ENCODE measurements at regions not wholly inside any gene's neighbourhood (a gene's known extent, or its start where the extent isn't known, plus 50 kb on each side); places are given as distances from the start of the nearest gene placed in this dataset.

- H3K4me3 Mint-ChIP-seq, result no peak overlapping the region
Measured at GRCh38 chr15:35724626-35725025, 178.7 kb upstream of the DPH6 start.

GRCh38 chr15:35725353-35725752 lies 179.4 kb upstream of the DPH6 start:
- Histone ChIP-seq H3K4me2 (replicated peaks; ENCODE audit: low read depth, low read length, poor library complexity, severe bottlenecking) (no peak overlapping the region), H4K20me1 (ENCODE audit: control insufficient read depth, insufficient read depth, low read length, poor library complexity, severe bottlenecking) (no peaks in the 10 kb centered on the region), H2AFZ (ENCODE audit: insufficient read depth, low read depth, low read length, poor library complexity, severe bottlenecking) (no peak overlapping the region), H3K9me3 (ENCODE audit: control extremely low read depth in 1 of 3, control insufficient read depth in 2 of 3, insufficient read depth in 1 of 3, low read length in 2 of 3) (no peaks in the 10 kb centered on the region), H3K36me3 (replicated peaks in 1 of 2; ENCODE audit: control extremely low read depth in 1 of 2, control insufficient read depth in 1 of 2, extremely low read depth in 1 of 2, insufficient read depth in 2 of 2, low read length in 1 of 2) (no peaks in the 10 kb centered on the region), H3K9ac (ENCODE audit: low read length) (no peak overlapping the region), H3K27ac (ENCODE audit: low read length in 2 of 2) (no peak overlapping the region), H3K27me3 (replicated peaks in 1 of 4; ENCODE audit: control extremely low read depth in 1 of 4, control insufficient read depth in 3 of 4, insufficient read depth in 4 of 4, low read length in 3 of 4) (no peaks in the 10 kb centered on the region), H3K4me3 (ENCODE audit: control extremely low read depth in 1 of 5, extremely low read depth in 1 of 5, insufficient read depth in 1 of 5, low read depth in 2 of 5, low read length in 4 of 5) (no peak overlapping the region), H3K4me1 (ENCODE audit: control insufficient read depth in 2 of 2, insufficient read depth in 2 of 2, low read length in 2 of 2) (no peaks in the 10 kb centered on the region), H3K79me2 (ENCODE audit: control insufficient read depth, insufficient read depth, low read length) (no peaks in the 10 kb centered on the region)
- H3K27me3 Mint-ChIP-seq, result no peaks in the 10 kb centered on the region
- intact Hi-C loops (cut with micrococcal nuclease), result no loop called here
- no peaks in the 10 kb centered on the region for H3K4me1 Mint-ChIP-seq
- ChIA-PET CTCF (no interaction called here), POLR2A (no interaction called here)
- WGBS (ENCODE audit: insufficient coverage), result no CpG with 5 or more reads among the region's 3 CpGs
- DNase-seq (no peak), ATAC-seq (ENCODE audit: low read depth) (no peak)
- H3K4me3 Mint-ChIP-seq, result no peak overlapping the region
- no peaks in the 10 kb centered on the region for H3K9me3 Mint-ChIP-seq (ENCODE audit: insufficient read depth)
- no peak for TF ChIP-seq CTCF (IDR thresholded peaks at IDR 0.05)
- TF ChIP-seq EZH2 (IDR thresholded peaks at IDR 0.05; ENCODE audit: borderline replicate concordance, insufficient read depth, low read depth, low read length, poor library complexity, severe bottlenecking), result no peak
- H3K27ac Mint-ChIP-seq, result no peak overlapping the region

More at GRCh38 chr15:35724626-35725025, 178.7 kb upstream of the DPH6 start:
- no peaks in the 10 kb centered on the region for H3K9me3 ChIP-seq (ENCODE audit: control extremely low read depth in 1 of 3, control insufficient read depth in 2 of 3, insufficient read depth in 1 of 3, low read length in 2 of 3)
- intact Hi-C loops (cut with micrococcal nuclease), result no loop called here
- Mint-ChIP-seq H3K27me3 (no peaks in the 10 kb centered on the region), H3K27ac (no peak overlapping the region), H3K4me1 (no peaks in the 10 kb centered on the region), H3K9me3 (ENCODE audit: insufficient read depth) (no peaks in the 10 kb centered on the region)
- ATAC-seq (ENCODE audit: low read depth) (no peak), DNase-seq (no peak)
- H3K4me1 ChIP-seq (ENCODE audit: control insufficient read depth in 2 of 2, insufficient read depth in 2 of 2, low read length in 2 of 2), result no peaks in the 10 kb centered on the region
- H3K4me2 ChIP-seq (replicated peaks; ENCODE audit: low read depth, low read length, poor library complexity, severe bottlenecking), result no peak overlapping the region
- no peaks in the 10 kb centered on the region for H3K36me3 ChIP-seq (replicated peaks in 1 of 2; ENCODE audit: control extremely low read depth in 1 of 2, control insufficient read depth in 1 of 2, extremely low read depth in 1 of 2, insufficient read depth in 2 of 2, low read length in 1 of 2)
- no peaks in the 10 kb centered on the region for H3K27me3 ChIP-seq (replicated peaks in 1 of 4; ENCODE audit: control extremely low read depth in 1 of 4, control insufficient read depth in 3 of 4, insufficient read depth in 4 of 4, low read length in 3 of 4)
- CTCF ChIA-PET, result no interaction called here
- no peak overlapping the region for H3K27ac ChIP-seq (ENCODE audit: low read length in 2 of 2)
- no peak overlapping the region for H3K9ac ChIP-seq (ENCODE audit: low read length)
- no peak overlapping the region for H2AFZ ChIP-seq (ENCODE audit: insufficient read depth, low read depth, low read length, poor library complexity, severe bottlenecking)
- TF ChIP-seq CTCF (IDR thresholded peaks at IDR 0.05) (no peak), EZH2 (IDR thresholded peaks at IDR 0.05; ENCODE audit: borderline replicate concordance, insufficient read depth, low read depth, low read length, poor library complexity, severe bottlenecking) (no peak)
- POLR2A ChIA-PET, result no interaction called here
- H3K79me2 ChIP-seq (ENCODE audit: control insufficient read depth, insufficient read depth, low read length), result no peaks in the 10 kb centered on the region
- H4K20me1 ChIP-seq (ENCODE audit: control insufficient read depth, insufficient read depth, low read length, poor library complexity, severe bottlenecking), result no peaks in the 10 kb centered on the region
- H3K4me3 ChIP-seq (ENCODE audit: control extremely low read depth in 1 of 5, extremely low read depth in 1 of 5, insufficient read depth in 1 of 5, low read depth in 2 of 5, low read length in 4 of 5), result no peak overlapping the region
